H1 (cell line): ENCODE measurements at regions not wholly inside any gene's neighbourhood (a gene's known extent, or its start where the extent isn't known, plus 50 kb on each side); places are given as distances from the start of the nearest gene placed in this dataset.

Experiments used
- ATF2 ChIP-seq: IDR thresholded peaks from 2 replicates; pipeline ENCODE4 v1.6.1; 2012; ENCODE audit warnings: low read length, inconsistent platforms
- PHF8 ChIP-seq: fragments of 200-600 bp; sonication (generic); conservative IDR thresholded peaks from 2 replicates; pipeline ENCODE4 v1.7.1; 2012; ENCODE audit warnings: low read depth, mild to moderate bottlenecking, inconsistent platforms, low read length, moderate library complexity
- RFX5 ChIP-seq: IDR thresholded peaks from 2 replicates; pipeline ENCODE4 v1.6.1; 2011; ENCODE audit warnings: low read depth, low read length, improper control_type of control experiment, borderline replicate concordance

DNA sequence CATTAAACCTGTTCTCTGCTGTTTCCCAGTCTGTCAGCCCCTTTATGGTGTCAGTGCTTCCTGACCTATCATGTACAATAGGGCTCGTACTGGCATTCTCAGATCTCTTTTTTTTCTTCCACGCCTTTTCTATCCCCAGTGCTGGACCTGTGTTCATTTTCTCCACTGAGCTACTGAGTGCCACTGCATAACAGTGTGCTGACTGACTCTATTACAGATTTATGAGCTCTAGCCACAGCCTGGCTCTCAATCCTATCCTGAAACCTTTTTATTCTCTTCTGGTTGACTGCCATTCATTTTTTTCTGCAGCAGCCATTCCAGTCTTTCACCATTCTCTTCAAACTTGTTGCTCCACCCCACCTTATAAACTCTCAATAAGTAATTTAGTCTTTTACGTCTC lies 59.6 kb upstream of the MACF1 start (continued):
- TF ChIP-seq PHF8 (no peak), RFX5 (no peak), ATF2 (no peak)
